ENCODE measurements at regions not wholly inside any gene's neighbourhood (a gene's known extent, or its start where the extent isn't known, plus 50 kb on each side); places are given as distances from the start of the nearest gene placed in this dataset.

DNA sequence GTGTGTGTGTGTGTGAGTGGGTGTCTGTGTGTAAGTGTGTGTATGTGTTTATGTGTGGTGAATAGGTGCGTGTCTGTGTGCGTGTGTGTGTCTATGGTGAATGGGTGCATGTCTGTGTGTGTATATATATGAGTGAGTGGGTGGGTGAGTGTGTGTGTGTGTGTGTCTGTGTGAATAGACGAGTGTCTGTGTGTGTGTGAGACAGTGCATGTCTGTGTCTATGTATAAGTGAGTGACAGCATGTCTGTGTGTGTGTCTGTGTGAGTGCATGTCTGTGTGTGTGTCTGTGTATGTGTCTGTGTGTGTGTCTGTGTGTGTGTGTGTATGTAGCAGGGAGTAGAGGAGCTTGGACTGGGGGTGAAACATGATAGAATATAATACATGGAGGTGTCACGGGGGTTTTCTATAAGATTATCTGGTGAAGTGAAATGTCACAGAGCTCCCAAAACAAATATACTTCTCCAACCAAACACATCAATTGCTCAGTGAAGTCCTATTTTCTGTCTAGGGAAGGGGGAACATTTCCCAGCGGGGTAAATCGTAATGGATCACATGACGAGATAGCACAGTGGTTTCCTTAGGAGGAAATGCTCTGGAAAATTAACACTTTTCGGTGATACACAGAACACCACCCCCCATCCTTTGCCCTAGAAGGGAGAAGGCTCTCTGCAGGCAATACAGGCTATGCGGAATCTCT is 723.3 kb upstream of the CELF2 start:
- TF ChIP-seq, protein P1, sequence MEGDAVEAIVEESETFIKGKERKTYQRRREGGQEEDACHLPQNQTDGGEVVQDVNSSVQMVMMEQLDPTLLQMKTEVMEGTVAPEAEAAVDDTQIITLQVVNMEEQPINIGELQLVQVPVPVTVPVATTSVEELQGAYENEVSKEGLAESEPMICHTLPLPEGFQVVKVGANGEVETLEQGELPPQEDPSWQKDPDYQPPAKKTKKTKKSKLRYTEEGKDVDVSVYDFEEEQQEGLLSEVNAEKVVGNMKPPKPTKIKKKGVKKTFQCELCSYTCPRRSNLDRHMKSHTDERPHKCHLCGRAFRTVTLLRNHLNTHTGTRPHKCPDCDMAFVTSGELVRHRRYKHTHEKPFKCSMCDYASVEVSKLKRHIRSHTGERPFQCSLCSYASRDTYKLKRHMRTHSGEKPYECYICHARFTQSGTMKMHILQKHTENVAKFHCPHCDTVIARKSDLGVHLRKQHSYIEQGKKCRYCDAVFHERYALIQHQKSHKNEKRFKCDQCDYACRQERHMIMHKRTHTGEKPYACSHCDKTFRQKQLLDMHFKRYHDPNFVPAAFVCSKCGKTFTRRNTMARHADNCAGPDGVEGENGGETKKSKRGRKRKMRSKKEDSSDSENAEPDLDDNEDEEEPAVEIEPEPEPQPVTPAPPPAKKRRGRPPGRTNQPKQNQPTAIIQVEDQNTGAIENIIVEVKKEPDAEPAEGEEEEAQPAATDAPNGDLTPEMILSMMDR (IDR thresholded peaks at IDR 0.05), result no peak
- no peak for TF ChIP-seq EZH2 (IDR thresholded peaks at IDR 0.05)
- TF ChIP-seq EZH2phosphoT487 (IDR thresholded peaks at IDR 0.05), result no peak

Data from neural progenitor cell (in vitro differentiated cells).